ENCODE measurements at regions not wholly inside any gene's neighbourhood (a gene's known extent, or its start where the extent isn't known, plus 50 kb on each side); places are given as distances from the start of the nearest gene placed in this dataset.

- Mint-ChIP-seq H3K9me3 (no peaks in the 10 kb centered on the region), H3K4me3 (no peak overlapping the region), H3K27me3 (peaks cover 25 to 57% of the 10 kb centered on the region in 2 donors), H3K4me1 (ENCODE audit: low read depth in 2 of 2) (peaks cover 0 to 3% of the 10 kb centered on the region in 2 donors), H3K36me3 (ENCODE audit: insufficient read depth) (no peaks in the 10 kb centered on the region), H3K27ac (no peak overlapping the region)
- peak; percentile 72 for ATAC-seq (replicated peaks)
- peak; percentile 39 to 53 (median 44) for DNase-seq
Observed at GRCh38 chr16:66315210-66315825, 51.2 kb upstream of the CDH5 start.

GRCh38 chr16:66311306-66311705 lies 55.2 kb upstream of the CDH5 start:
- H3K27me3 Mint-ChIP-seq, result peaks cover 30 to 64% of the 10 kb centered on the region in 2 donors
- no peak for ATAC-seq (replicated peaks)

GRCh38 chr16:66309215-66309807 lies 57.2 kb upstream of the CDH5 start:
- H3K27ac Mint-ChIP-seq, result no peak overlapping the region
- H3K27me3 Mint-ChIP-seq, result peaks cover 30 to 76% of the 10 kb centered on the region in 2 donors

More at GRCh38 chr16:66311306-66311705, 55.2 kb upstream of the CDH5 start:
- no peak overlapping the region for H3K27ac Mint-ChIP-seq
- H3K9me3 Mint-ChIP-seq, result no peaks in the 10 kb centered on the region
- H3K4me3 Mint-ChIP-seq, result no peak overlapping the region
- H3K4me1 Mint-ChIP-seq (ENCODE audit: low read depth in 2 of 2), result peaks cover 0 to 3% of the 10 kb centered on the region in 2 donors
- H3K36me3 Mint-ChIP-seq (ENCODE audit: insufficient read depth), result no peaks in the 10 kb centered on the region
- DNase-seq, result no peak

GRCh38 chr16:66308096-66308495 lies 58.4 kb upstream of the CDH5 start:
- H3K4me3 Mint-ChIP-seq, result no peak overlapping the region
- H3K9me3 Mint-ChIP-seq, result no peaks in the 10 kb centered on the region
- H3K36me3 Mint-ChIP-seq (ENCODE audit: insufficient read depth), result no peaks in the 10 kb centered on the region
- peaks cover 30 to 71% of the 10 kb centered on the region in 2 donors for H3K27me3 Mint-ChIP-seq
- no peaks in the 10 kb centered on the region for H3K4me1 Mint-ChIP-seq (ENCODE audit: low read depth in 2 of 2)
- no peak for DNase-seq
- H3K27ac Mint-ChIP-seq, result no peak overlapping the region
- no peak for ATAC-seq (replicated peaks)

More at GRCh38 chr16:66309215-66309807, 57.2 kb upstream of the CDH5 start:
- no peaks in the 10 kb centered on the region for H3K9me3 Mint-ChIP-seq
- no peak overlapping the region for H3K4me3 Mint-ChIP-seq
- DNase-seq (no peak), ATAC-seq (replicated peaks) (no peak)
- no peaks in the 10 kb centered on the region for H3K36me3 Mint-ChIP-seq (ENCODE audit: insufficient read depth)
- no peaks in the 10 kb centered on the region for H3K4me1 Mint-ChIP-seq (ENCODE audit: low read depth in 2 of 2)

- no peaks in the 10 kb centered on the region for H3K36me3 Mint-ChIP-seq (ENCODE audit: insufficient read depth)
Observed at GRCh38 chr16:66306366-66307150, 59.9 kb upstream of the CDH5 start.

GRCh38 chr16:66304961-66305360 lies 61.5 kb upstream of the CDH5 start:
- Mint-ChIP-seq H3K27ac (no peak overlapping the region), H3K9me3 (no peaks in the 10 kb centered on the region), H3K36me3 (ENCODE audit: insufficient read depth) (no peaks in the 10 kb centered on the region), H3K4me3 (no peak overlapping the region), H3K4me1 (ENCODE audit: low read depth in 2 of 2) (peaks cover 0 to 4% of the 10 kb centered on the region in 2 donors), H3K27me3 (peaks cover 21 to 66% of the 10 kb centered on the region in 2 donors)
- DNase-seq (no peak), ATAC-seq (replicated peaks) (no peak)

More at GRCh38 chr16:66306366-66307150, 59.9 kb upstream of the CDH5 start:
- no peaks in the 10 kb centered on the region for H3K4me1 Mint-ChIP-seq (ENCODE audit: low read depth in 2 of 2)
- no peak overlapping the region for H3K27ac Mint-ChIP-seq
- no peak overlapping the region for H3K4me3 Mint-ChIP-seq
- no peak for ATAC-seq (replicated peaks)
- no peaks in the 10 kb centered on the region for H3K9me3 Mint-ChIP-seq
- peaks cover 30 to 76% of the 10 kb centered on the region in 2 donors for H3K27me3 Mint-ChIP-seq
- DNase-seq, result no peak

- DNase-seq (no peak), ATAC-seq (replicated peaks) (no peak)
- H3K9me3 Mint-ChIP-seq, result peaks cover 0 to 5% of the 10 kb centered on the region in 2 donors
- peaks cover 13 to 58% of the 10 kb centered on the region in 2 donors for H3K27me3 Mint-ChIP-seq
- peaks cover 4 to 12% of the 10 kb centered on the region in 2 donors for H3K4me1 Mint-ChIP-seq (ENCODE audit: low read depth in 2 of 2)
- H3K27ac Mint-ChIP-seq, result no peak overlapping the region
- no peak overlapping the region for H3K4me3 Mint-ChIP-seq
- H3K36me3 Mint-ChIP-seq (ENCODE audit: insufficient read depth), result no peaks in the 10 kb centered on the region
Observed at GRCh38 chr16:66304151-66304550, 62.3 kb upstream of the CDH5 start.

- Mint-ChIP-seq H3K36me3 (ENCODE audit: insufficient read depth) (no peaks in the 10 kb centered on the region), H3K27me3 (peaks cover 0 to 28% of the 10 kb centered on the region in 2 donors), H3K4me3 (no peak overlapping the region), H3K27ac (no peak overlapping the region), H3K4me1 (ENCODE audit: low read depth in 2 of 2) (peaks cover 6 to 14% of the 10 kb centered on the region in 2 donors), H3K9me3 (peaks cover 0 to 8% of the 10 kb centered on the region in 2 donors)
- ATAC-seq (replicated peaks) (no peak), DNase-seq (no peak)
Observed at GRCh38 chr16:66300501-66300900, 66.0 kb upstream of the CDH5 start.

GRCh38 chr16:66300037-66300436 lies 66.5 kb upstream of the CDH5 start:
- H3K27me3 Mint-ChIP-seq, result peaks cover 0 to 31% of the 10 kb centered on the region in 2 donors
- H3K4me1 Mint-ChIP-seq (ENCODE audit: low read depth in 2 of 2), result peaks cover 6 to 14% of the 10 kb centered on the region in 2 donors
- H3K27ac Mint-ChIP-seq, result no peak overlapping the region
- no peak for DNase-seq
- H3K4me3 Mint-ChIP-seq, result no peak overlapping the region
- H3K9me3 Mint-ChIP-seq, result peaks cover 0 to 8% of the 10 kb centered on the region in 2 donors
- H3K36me3 Mint-ChIP-seq (ENCODE audit: insufficient read depth), result no peaks in the 10 kb centered on the region
- no peak for ATAC-seq (replicated peaks)

GRCh38 chr16:66299349-66299748 lies 67.1 kb upstream of the CDH5 start:
- H3K4me1 Mint-ChIP-seq (ENCODE audit: low read depth in 2 of 2), result peaks cover 6 to 14% of the 10 kb centered on the region in 2 donors
- H3K9me3 Mint-ChIP-seq, result peaks cover 0 to 8% of the 10 kb centered on the region in 2 donors
- no peaks in the 10 kb centered on the region for H3K36me3 Mint-ChIP-seq (ENCODE audit: insufficient read depth)
- H3K27me3 Mint-ChIP-seq, result peaks cover 0 to 26% of the 10 kb centered on the region in 2 donors
- peak overlapping the region in 1 of 2 donors; percentile 20 for H3K27ac Mint-ChIP-seq
- DNase-seq, result no peak
- H3K4me3 Mint-ChIP-seq, result no peak overlapping the region
- ATAC-seq (replicated peaks), result no peak

- Mint-ChIP-seq H3K4me3 (no peak overlapping the region), H3K36me3 (ENCODE audit: insufficient read depth) (no peaks in the 10 kb centered on the region), H3K4me1 (ENCODE audit: low read depth in 2 of 2) (peaks cover 6 to 14% of the 10 kb centered on the region in 2 donors), H3K27me3 (peaks cover 0 to 27% of the 10 kb centered on the region in 2 donors), H3K9me3 (peaks cover 0 to 8% of the 10 kb centered on the region in 2 donors), H3K27ac (no peak overlapping the region)
- DNase-seq (no peak), ATAC-seq (replicated peaks) (no peak)
Observed at GRCh38 chr16:66298571-66299120, 67.8 kb upstream of the CDH5 start.

- no peak for ATAC-seq (replicated peaks)
- DNase-seq, result no peak
- peaks cover 5 to 30% of the 10 kb centered on the region in 2 donors for H3K27me3 Mint-ChIP-seq
- no peak overlapping the region for H3K27ac Mint-ChIP-seq
- H3K9me3 Mint-ChIP-seq, result peaks cover 0 to 8% of the 10 kb centered on the region in 2 donors
- no peaks in the 10 kb centered on the region for H3K36me3 Mint-ChIP-seq (ENCODE audit: insufficient read depth)
- H3K4me3 Mint-ChIP-seq, result no peak overlapping the region
- H3K4me1 Mint-ChIP-seq (ENCODE audit: low read depth in 2 of 2), result peaks cover 6 to 14% of the 10 kb centered on the region in 2 donors
Observed at GRCh38 chr16:66298006-66298405, 68.5 kb upstream of the CDH5 start.

- Mint-ChIP-seq H3K9me3 (peaks cover 0 to 8% of the 10 kb centered on the region in 2 donors), H3K27me3 (peaks cover 15 to 34% of the 10 kb centered on the region in 2 donors), H3K27ac (no peak overlapping the region), H3K4me1 (ENCODE audit: low read depth in 2 of 2) (peaks cover 6 to 14% of the 10 kb centered on the region in 2 donors), H3K36me3 (ENCODE audit: insufficient read depth) (no peaks in the 10 kb centered on the region), H3K4me3 (no peak overlapping the region)
- ATAC-seq (replicated peaks) (no peak), DNase-seq (no peak)
Observed at GRCh38 chr16:66296591-66296990, 69.9 kb upstream of the CDH5 start.
